Smooth muscle cell (in vitro differentiated cells): ENCODE measurements at regions not wholly inside any gene's neighbourhood (a gene's known extent, or its start where the extent isn't known, plus 50 kb on each side); places are given as distances from the start of the nearest gene placed in this dataset.

ENCODE experiments used
- DNase-seq: peaks from one replicate; lab custom pipeline; 2025; ENCODE audit not compliant: unreplicated experiment; lab: John Stamatoyannopoulos, UW
- H2AFZ ChIP-seq: fragments of 200-600 bp; sonication (generic); 2 replicates; pipeline ENCODE4 v1.6.0; 2016; ENCODE audit warnings: antibody characterized with exemption, low read depth, mild to moderate bottlenecking
- H3F3A ChIP-seq: fragments of 200-600 bp; sonication (generic); 2 replicates; pipeline ENCODE4 v1.6.0; 2017; ENCODE audit warnings: antibody characterized with exemption, low read depth
- H3K27ac ChIP-seq: fragments of 200-600 bp; sonication (generic); 2 replicates; pipeline ENCODE4 v1.5.1; 2016; ENCODE audit warnings: low read depth, mild to moderate bottlenecking
- H3K27me3 ChIP-seq: fragments of 200-600 bp; sonication (generic); 2 replicates; pipeline ENCODE4 v1.6.1; 2016; ENCODE audit warnings: low read depth, mild to moderate bottlenecking
- H3K36me3 ChIP-seq: fragments of 200-600 bp; sonication (generic); 2 replicates; pipeline ENCODE4 v1.5.1; 2016; ENCODE audit warnings: low read depth
- H3K4me1 ChIP-seq: fragments of 200-600 bp; sonication (generic); 2 replicates; pipeline ENCODE4 v1.5.1; 2016; ENCODE audit warnings: low read depth
- H3K4me2 ChIP-seq: fragments of 200-600 bp; sonication (generic); 2 replicates; pipeline ENCODE4 v1.6.0; 2016; ENCODE audit warnings: mild to moderate bottlenecking
- H3K4me3 ChIP-seq: fragments of 200-600 bp; sonication (generic); 2 replicates; pipeline ENCODE4 v1.5.1; 2016; ENCODE audit warnings: mild to moderate bottlenecking
- H3K79me2 ChIP-seq: fragments of 200-600 bp; sonication (generic); 2 replicates; pipeline ENCODE4 v1.6.0; 2016; ENCODE audit warnings: low read depth, mild to moderate bottlenecking
- H3K9ac ChIP-seq: fragments of 200-600 bp; sonication (generic); 2 replicates; pipeline ENCODE4 v1.6.0; 2016; ENCODE audit warnings: low read depth
- H3K9me3 ChIP-seq: fragments of 200-600 bp; sonication (generic); replicated peaks from 2 replicates; pipeline ENCODE4 v1.5.1; 2016; ENCODE audit warnings: low read depth
- H4K20me1 ChIP-seq: fragments of 200-600 bp; sonication (generic); 2 replicates; pipeline ENCODE4 v1.6.0; 2016; ENCODE audit warnings: low read depth
- WGBS: methylation state at CpG from one replicate; pipeline ENCODE4 v1.1.7; 2016; ENCODE audit warnings: low lambda C conversion rate; 5-methylcytosine and 5-hydroxymethylcytosine counted together
- TF ChIP-seq, protein P1 (sequence below): fragments of 200-600 bp; sonication (generic); IDR thresholded peaks from 2 replicates; pipeline ENCODE4 v1.5.1; 2017; ENCODE audit warnings: borderline replicate concordance, mild to moderate bottlenecking, antibody characterized with exemption; ENCODE audit not compliant: insufficient read depth, poor library complexity, severe bottlenecking

DNA sequence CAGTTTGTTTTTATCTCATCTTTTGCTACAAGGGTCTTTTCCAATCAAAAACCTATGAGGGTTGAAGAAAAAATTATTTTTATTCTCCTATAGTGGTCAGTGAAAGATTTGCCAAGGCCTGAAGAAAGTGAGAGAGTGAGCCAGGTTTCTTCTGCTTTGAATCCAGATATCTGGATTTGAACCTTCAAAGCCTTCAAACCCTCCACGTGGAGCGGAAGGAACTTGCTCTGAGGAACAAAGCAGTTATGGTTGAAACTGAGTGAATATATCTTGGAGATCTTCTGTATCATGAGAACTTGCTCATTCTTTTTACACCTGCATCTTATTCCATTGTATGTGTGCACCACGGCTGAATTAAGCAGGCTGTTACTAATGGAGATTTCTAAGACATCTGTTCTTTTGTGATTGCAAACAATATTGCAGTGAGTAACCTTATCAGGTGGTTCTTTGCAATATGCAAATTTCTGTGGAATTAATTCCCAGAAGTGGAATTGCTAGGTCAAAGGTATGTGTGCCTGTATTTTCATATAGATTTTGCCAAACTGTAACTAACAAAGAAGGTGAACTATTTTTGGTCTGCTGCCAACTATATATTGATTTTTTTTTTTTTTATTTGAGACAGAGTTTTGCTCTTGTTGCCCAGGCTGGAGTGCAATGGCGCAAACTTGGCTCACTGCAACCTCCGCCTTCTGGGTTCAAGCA lies 147.9 kb downstream of the B3GNT2 start:
- Histone ChIP-seq H3K36me3 (no peaks in the 10 kb centered on the region), H3K27me3 (no peaks in the 10 kb centered on the region), H4K20me1 (no peaks in the 10 kb centered on the region), H3K27ac (no peak overlapping the region), H3K4me1 (no peaks in the 10 kb centered on the region), H3K4me2 (no peak overlapping the region), H2AFZ (no peak overlapping the region), H3K4me3 (no peak overlapping the region), H3F3A (peaks cover 10% of the 10 kb centered on the region), H3K79me2 (no peaks in the 10 kb centered on the region), H3K9me3 (no peaks in the 10 kb centered on the region), H3K9ac (no peak overlapping the region)
- 92% methylated on average over 5 of the region's 5 CpGs for WGBS
- DNase-seq = no peak
- TF ChIP-seq, protein P1, sequence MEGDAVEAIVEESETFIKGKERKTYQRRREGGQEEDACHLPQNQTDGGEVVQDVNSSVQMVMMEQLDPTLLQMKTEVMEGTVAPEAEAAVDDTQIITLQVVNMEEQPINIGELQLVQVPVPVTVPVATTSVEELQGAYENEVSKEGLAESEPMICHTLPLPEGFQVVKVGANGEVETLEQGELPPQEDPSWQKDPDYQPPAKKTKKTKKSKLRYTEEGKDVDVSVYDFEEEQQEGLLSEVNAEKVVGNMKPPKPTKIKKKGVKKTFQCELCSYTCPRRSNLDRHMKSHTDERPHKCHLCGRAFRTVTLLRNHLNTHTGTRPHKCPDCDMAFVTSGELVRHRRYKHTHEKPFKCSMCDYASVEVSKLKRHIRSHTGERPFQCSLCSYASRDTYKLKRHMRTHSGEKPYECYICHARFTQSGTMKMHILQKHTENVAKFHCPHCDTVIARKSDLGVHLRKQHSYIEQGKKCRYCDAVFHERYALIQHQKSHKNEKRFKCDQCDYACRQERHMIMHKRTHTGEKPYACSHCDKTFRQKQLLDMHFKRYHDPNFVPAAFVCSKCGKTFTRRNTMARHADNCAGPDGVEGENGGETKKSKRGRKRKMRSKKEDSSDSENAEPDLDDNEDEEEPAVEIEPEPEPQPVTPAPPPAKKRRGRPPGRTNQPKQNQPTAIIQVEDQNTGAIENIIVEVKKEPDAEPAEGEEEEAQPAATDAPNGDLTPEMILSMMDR = no peak

DNA sequence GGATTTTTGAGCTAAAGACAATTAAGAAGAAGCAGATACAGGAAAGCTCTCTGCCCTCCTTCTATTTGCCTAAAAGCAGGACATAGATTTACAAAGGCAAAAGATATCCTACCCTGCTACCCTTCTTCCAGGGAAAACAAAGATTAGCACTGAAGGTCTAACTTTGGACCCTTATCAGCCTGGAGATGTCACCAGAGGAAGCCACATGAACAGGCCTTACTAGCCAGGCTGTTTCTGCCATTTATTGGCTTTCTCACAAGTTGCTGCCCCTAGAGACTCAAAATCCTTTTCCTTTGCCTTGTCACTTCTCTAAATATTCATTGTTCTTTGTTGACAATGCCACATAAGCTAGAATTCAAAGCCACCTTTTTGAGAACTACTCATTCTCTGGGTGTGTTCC lies 147.3 kb downstream of the B3GNT2 start:
- TF ChIP-seq, protein P1 = no peak
- Histone ChIP-seq H3K9me3 (no peaks in the 10 kb centered on the region), H3K79me2 (no peaks in the 10 kb centered on the region), H3K27me3 (no peaks in the 10 kb centered on the region), H3K36me3 (no peaks in the 10 kb centered on the region), H2AFZ (no peak overlapping the region), H3K4me1 (no peaks in the 10 kb centered on the region), H4K20me1 (no peaks in the 10 kb centered on the region), H3K4me2 (no peak overlapping the region), H3K4me3 (no peak overlapping the region), H3F3A (peaks cover 10% of the 10 kb centered on the region), H3K27ac (no peak overlapping the region), H3K9ac (no peak overlapping the region)
- DNase-seq = no peak

GRCh38 chr2:62340994-62341484 lies 145.1 kb downstream of the B3GNT2 start:
- H3K4me1 ChIP-seq = no peaks in the 10 kb centered on the region
- H3K4me3 ChIP-seq = no peak overlapping the region
- H3K36me3 ChIP-seq = no peaks in the 10 kb centered on the region
- 7% methylated on average over 4 of the region's 4 CpGs for WGBS
- H3K4me2 ChIP-seq = no peak overlapping the region
- H3K27ac ChIP-seq = peak overlapping the region; percentile 48
- H2AFZ ChIP-seq = no peak overlapping the region
- no peaks in the 10 kb centered on the region for H3K27me3 ChIP-seq
- TF ChIP-seq, protein P1 = no peak
- H4K20me1 ChIP-seq = no peaks in the 10 kb centered on the region
- peaks cover 10% of the 10 kb centered on the region for H3F3A ChIP-seq
- peak; percentile 13 for DNase-seq
- no peak overlapping the region for H3K9ac ChIP-seq
- no peaks in the 10 kb centered on the region for H3K79me2 ChIP-seq
- H3K9me3 ChIP-seq = no peaks in the 10 kb centered on the region

GRCh38 chr2:62339837-62340236 lies 143.9 kb downstream of the B3GNT2 start:
- Histone ChIP-seq H3K79me2 (no peaks in the 10 kb centered on the region), H3K4me1 (peaks cover 7% of the 10 kb centered on the region), H3K4me2 (no peak overlapping the region), H3F3A (peaks cover 10% of the 10 kb centered on the region), H3K9me3 (no peaks in the 10 kb centered on the region), H3K27me3 (no peaks in the 10 kb centered on the region), H3K27ac (no peak overlapping the region), H3K4me3 (no peak overlapping the region), H3K9ac (no peak overlapping the region), H3K36me3 (no peaks in the 10 kb centered on the region), H4K20me1 (no peaks in the 10 kb centered on the region), H2AFZ (no peak overlapping the region)
- 100% methylated on average over 2 of the region's 2 CpGs for WGBS
- TF ChIP-seq, protein P1 = no peak
- DNase-seq = no peak
